ENCODE measurements at regions not wholly inside any gene's neighbourhood (a gene's known extent, or its start where the extent isn't known, plus 50 kb on each side); places are given as distances from the start of the nearest gene placed in this dataset.
A peak's percentile ranks its signal among the peaks of the same experiment; 100 is the strongest.

DNA sequence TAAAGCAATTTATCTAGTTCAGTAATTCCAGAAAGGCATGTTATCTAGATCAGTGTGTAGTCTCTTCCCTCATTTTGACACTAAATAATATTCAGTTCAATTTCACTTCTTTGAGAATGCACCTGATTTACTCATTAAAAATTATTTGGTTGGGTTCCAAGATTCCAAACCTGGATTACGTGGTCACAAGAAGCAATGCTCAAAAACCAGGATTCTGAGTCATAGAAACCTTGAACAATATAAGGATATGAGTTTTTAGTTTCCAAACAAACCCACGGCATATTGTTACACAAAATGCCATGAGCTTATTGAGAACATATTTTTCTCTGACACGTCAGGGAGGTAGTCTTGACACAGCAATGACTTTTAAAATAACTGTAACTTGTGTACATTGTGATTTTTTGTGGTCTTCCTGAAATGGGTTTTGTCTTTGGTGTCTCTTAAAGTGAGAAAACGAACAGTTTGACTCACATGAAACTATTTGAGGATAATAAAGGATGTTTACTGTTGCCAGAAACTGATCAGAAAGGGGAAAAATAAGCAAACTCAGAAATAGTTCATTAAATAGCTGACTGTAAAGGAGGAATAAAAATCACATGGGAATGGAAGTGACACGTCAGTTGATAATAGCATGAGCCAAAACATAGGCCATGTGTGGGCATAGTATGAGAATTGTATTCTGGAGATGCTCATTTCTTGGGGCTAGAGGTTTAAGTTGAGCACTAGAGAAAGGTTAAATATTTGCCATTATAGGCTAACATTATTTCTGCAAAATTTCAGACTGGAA lies 617.7 kb upstream of the CDH2 start:
- no peaks in the 10 kb centered on the region for H3K4me1 ChIP-seq (ENCODE audit: low read depth)
- H3K4me3 ChIP-seq = no peak overlapping the region
- no peak overlapping the region for H3K27ac ChIP-seq
- H3K36me3 ChIP-seq = no peaks in the 10 kb centered on the region
- no peaks in the 10 kb centered on the region for H3K9me3 ChIP-seq (ENCODE audit: low read depth)
- DNase-seq (ENCODE audit: low read depth in 1 of 2, low spot score in 1 of 2) = peak in 1 of 2 donors; percentile 62
- TF ChIP-seq, protein P1, sequence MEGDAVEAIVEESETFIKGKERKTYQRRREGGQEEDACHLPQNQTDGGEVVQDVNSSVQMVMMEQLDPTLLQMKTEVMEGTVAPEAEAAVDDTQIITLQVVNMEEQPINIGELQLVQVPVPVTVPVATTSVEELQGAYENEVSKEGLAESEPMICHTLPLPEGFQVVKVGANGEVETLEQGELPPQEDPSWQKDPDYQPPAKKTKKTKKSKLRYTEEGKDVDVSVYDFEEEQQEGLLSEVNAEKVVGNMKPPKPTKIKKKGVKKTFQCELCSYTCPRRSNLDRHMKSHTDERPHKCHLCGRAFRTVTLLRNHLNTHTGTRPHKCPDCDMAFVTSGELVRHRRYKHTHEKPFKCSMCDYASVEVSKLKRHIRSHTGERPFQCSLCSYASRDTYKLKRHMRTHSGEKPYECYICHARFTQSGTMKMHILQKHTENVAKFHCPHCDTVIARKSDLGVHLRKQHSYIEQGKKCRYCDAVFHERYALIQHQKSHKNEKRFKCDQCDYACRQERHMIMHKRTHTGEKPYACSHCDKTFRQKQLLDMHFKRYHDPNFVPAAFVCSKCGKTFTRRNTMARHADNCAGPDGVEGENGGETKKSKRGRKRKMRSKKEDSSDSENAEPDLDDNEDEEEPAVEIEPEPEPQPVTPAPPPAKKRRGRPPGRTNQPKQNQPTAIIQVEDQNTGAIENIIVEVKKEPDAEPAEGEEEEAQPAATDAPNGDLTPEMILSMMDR (IDR thresholded peaks at IDR 0.05; ENCODE audit: low read depth, low read length) = no peak
- H3K27me3 ChIP-seq = no peaks in the 10 kb centered on the region

DNA sequence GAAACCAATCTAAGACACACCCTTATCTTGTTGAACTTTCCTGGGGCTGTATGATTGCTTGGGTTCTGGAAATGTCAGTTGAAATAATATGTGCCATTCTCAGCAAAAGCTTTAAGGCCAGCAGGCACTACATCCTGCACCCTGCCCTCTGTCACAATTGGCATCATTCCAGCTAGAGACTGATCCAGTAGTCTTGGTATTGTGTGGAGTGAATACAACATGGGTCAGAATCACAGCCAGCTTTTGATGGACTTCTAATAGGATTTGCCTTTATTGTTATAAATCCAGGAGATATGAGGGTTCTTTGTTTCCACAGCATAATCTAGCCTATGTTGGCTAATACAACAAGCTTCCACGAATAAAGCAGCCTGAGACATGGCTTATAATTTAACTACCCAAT lies 617.0 kb upstream of the CDH2 start:
- DNase-seq (ENCODE audit: low read depth in 1 of 2, low spot score in 1 of 2) = no peak
- no peaks in the 10 kb centered on the region for H3K36me3 ChIP-seq
- TF ChIP-seq, protein P1 (IDR thresholded peaks at IDR 0.05; ENCODE audit: low read depth, low read length) = no peak
- H3K4me1 ChIP-seq (ENCODE audit: low read depth) = no peaks in the 10 kb centered on the region
- H3K27ac ChIP-seq = no peak overlapping the region
- no peak overlapping the region for H3K4me3 ChIP-seq
- no peaks in the 10 kb centered on the region for H3K9me3 ChIP-seq (ENCODE audit: low read depth)
- H3K27me3 ChIP-seq = no peaks in the 10 kb centered on the region

DNA sequence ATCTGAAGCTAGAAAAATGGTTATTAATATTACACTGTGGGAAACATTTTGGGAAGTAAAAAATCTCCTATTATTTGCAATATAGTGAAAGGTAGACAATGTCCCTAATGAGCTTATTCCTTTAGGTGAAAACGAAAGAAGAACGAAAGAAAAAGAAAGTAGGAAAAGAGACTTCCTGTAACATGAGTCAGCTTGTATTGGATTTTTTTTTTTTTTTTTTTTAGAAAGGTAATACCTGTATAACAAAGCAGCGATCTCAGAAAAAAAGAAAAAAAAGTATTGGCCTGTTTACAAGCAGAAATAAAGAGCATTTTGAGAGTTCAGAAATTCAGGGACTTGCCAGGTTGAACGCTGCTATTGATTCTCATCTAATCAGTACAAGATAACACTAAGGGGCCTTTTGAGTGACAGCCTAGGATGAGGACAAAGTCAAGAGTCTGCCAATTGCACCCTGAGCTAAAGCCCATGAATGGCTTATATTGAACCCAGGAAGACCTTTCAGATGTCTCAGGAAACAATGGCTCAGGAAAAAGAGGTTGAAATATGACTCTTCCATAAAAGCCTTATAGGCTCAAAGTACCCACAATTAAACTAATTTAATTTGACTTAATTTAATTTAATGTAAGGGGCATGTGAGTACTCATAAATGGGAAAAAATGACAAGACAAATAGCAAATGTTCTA lies 615.6 kb upstream of the CDH2 start:
- no peaks in the 10 kb centered on the region for H3K27me3 ChIP-seq
- no peaks in the 10 kb centered on the region for H3K36me3 ChIP-seq
- H3K27ac ChIP-seq = no peak overlapping the region
- TF ChIP-seq, protein P1 (IDR thresholded peaks at IDR 0.05; ENCODE audit: low read depth, low read length) = no peak
- H3K9me3 ChIP-seq (ENCODE audit: low read depth) = no peaks in the 10 kb centered on the region
- H3K4me1 ChIP-seq (ENCODE audit: low read depth) = no peaks in the 10 kb centered on the region
- no peak for DNase-seq (ENCODE audit: low read depth in 1 of 2, low spot score in 1 of 2)
- no peak overlapping the region for H3K4me3 ChIP-seq

DNA sequence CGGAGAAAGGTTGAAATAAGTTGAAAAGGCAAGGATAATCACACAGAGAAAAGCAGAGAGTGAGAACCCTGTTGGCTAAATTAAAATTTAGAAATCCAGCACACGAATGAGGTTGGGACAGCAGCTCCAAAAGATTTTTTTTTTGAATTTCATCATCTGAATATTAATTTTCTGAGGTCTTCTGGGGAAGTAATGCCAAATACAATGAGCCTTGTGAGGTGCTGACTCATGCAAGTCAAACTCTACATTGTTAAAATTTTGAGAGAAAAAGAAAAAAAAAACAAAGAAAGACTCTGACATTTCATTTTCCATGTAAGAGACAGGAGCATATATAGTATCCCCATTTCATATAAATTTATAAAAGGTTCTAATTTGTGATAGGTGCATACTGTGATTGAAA lies 614.2 kb upstream of the CDH2 start:
- Histone ChIP-seq H3K4me3 (no peak overlapping the region), H3K9me3 (ENCODE audit: low read depth) (no peaks in the 10 kb centered on the region), H3K27me3 (no peaks in the 10 kb centered on the region), H3K4me1 (ENCODE audit: low read depth) (no peaks in the 10 kb centered on the region), H3K36me3 (no peaks in the 10 kb centered on the region), H3K27ac (no peak overlapping the region)
- TF ChIP-seq, protein P1 (IDR thresholded peaks at IDR 0.05; ENCODE audit: low read depth, low read length) = no peak
- no peak for DNase-seq (ENCODE audit: low read depth in 1 of 2, low spot score in 1 of 2)

DNA sequence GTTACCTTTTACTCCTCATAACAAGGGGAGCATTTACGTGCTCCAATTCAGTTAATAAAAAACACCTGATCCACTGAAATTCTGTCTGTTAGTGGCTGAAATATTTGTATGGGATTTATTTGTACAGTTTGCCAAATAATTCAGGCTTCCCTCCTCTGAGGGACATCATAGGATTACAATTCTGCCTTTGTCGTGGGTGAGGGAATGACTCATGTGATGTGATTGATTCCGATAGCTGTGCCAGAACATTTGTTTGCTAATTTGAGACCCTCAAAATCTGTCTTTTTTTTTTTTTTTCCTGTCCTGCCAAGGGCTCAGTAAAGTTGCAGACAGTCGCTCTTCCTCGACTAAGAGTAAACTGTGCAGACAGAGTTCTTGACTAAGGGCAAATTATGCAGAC lies 612.6 kb upstream of the CDH2 start:
- Histone ChIP-seq H3K4me1 (ENCODE audit: low read depth) (no peaks in the 10 kb centered on the region), H3K27ac (no peak overlapping the region), H3K27me3 (no peaks in the 10 kb centered on the region), H3K9me3 (ENCODE audit: low read depth) (no peaks in the 10 kb centered on the region), H3K36me3 (no peaks in the 10 kb centered on the region), H3K4me3 (no peak overlapping the region)
- DNase-seq (ENCODE audit: low read depth in 1 of 2, low spot score in 1 of 2) = no peak
- TF ChIP-seq, protein P1 (IDR thresholded peaks at IDR 0.05; ENCODE audit: low read depth, low read length) = no peak
